GM08714 (cell line): ENCODE measurements at regions not wholly inside any gene's neighbourhood (a gene's known extent, or its start where the extent isn't known, plus 50 kb on each side); places are given as distances from the start of the nearest gene placed in this dataset.

Source experiments
- H3K4me3 ChIP-seq: fragments of 200-500 bp; sonication (Bioruptor generic); 2 replicates; pipeline ENCODE4 v1.5.1; 2014; ENCODE audit warnings: mild to moderate bottlenecking, low read length, inconsistent platforms
- ZNF274 ChIP-seq: IDR thresholded peaks from 2 replicates; pipeline ENCODE4 v1.6.1; 2012; ENCODE audit warnings: mild to moderate bottlenecking, low read depth, low read length

- peak overlapping the region; percentile 42; the same call in 1 of the 2 replicates for H3K4me3 ChIP-seq
- no peak for TF ChIP-seq ZNF274
Measured at GRCh38 chr6:27814665-27815424, 97.4 kb downstream of the OR2B2 start.

GRCh38 chr6:27814415-27814664 lies 97.9 kb downstream of the OR2B2 start:
- peak overlapping the region; percentile 56; the same call in 1 of the 2 replicates for H3K4me3 ChIP-seq

- peak overlapping the region; percentile 6; the same call in 1 of the 2 replicates for H3K4me3 ChIP-seq
- TF ChIP-seq ZNF274: no peak
Measured at GRCh38 chr6:27812805-27813492, 99.2 kb downstream of the OR2B2 start.

- TF ChIP-seq ZNF274: no peak
- H3K4me3 ChIP-seq: peak overlapping the region; percentile 20
Measured at GRCh38 chr6:27812078-27812804, 100.0 kb downstream of the OR2B2 start.

GRCh38 chr6:27811451-27811772 lies 100.8 kb downstream of the OR2B2 start:
- no peak for TF ChIP-seq ZNF274
- peak overlapping the region; percentile 79; the same call in 1 of the 2 replicates for H3K4me3 ChIP-seq

- no peak for TF ChIP-seq ZNF274
Measured at GRCh38 chr6:27810768-27811450, 101.3 kb downstream of the OR2B2 start.

GRCh38 chr6:27809939-27810767 lies 102.0 kb downstream of the OR2B2 start:
- no peak for TF ChIP-seq ZNF274
- peak overlapping the region; percentile 79 for H3K4me3 ChIP-seq

More at GRCh38 chr6:27810768-27811450, 101.3 kb downstream of the OR2B2 start:
- peak overlapping the region; percentile 79 for H3K4me3 ChIP-seq

GRCh38 chr6:27809067-27809938 lies 102.9 kb downstream of the OR2B2 start:
- no peak for TF ChIP-seq ZNF274
- peak overlapping the region; percentile 85; the same call in 1 of the 2 replicates for H3K4me3 ChIP-seq

GRCh38 chr6:27808242-27809066 lies 103.7 kb downstream of the OR2B2 start:
- peak overlapping the region; percentile 85 for H3K4me3 ChIP-seq

GRCh38 chr6:27807441-27808241 lies 104.6 kb downstream of the OR2B2 start:
- H3K4me3 ChIP-seq: peak overlapping the region; percentile 85

GRCh38 chr6:27806981-27807440 lies 105.2 kb downstream of the OR2B2 start:
- peak overlapping the region; percentile 61 for H3K4me3 ChIP-seq
- no peak for TF ChIP-seq ZNF274
